ENCODE measurements at regions not wholly inside any gene's neighbourhood (a gene's known extent, or its start where the extent isn't known, plus 50 kb on each side); places are given as distances from the start of the nearest gene placed in this dataset.

DNA sequence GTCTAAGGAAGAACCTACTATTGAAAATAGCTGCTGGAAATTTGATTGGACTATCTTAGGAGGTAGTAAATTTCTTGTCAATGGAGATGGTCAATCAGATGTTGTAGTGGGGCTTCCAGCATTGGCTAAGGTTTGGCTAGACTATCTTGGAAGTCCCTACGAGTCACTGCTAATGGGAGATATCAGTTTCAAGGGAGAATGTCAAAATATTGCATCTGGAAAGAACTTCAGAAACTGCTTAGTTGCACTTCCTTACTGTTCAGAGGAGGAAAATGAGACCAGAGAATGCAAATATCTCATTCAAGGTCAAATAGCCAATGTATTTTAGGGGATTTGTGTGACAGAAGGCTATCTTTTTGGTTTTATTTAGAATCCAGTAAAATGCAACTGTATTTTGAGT lies 53.5 kb upstream of the CCN2 start:
- Histone ChIP-seq H3K4me1 (ENCODE audit: control insufficient read depth, insufficient read depth, low read length) (peaks cover 10% of the 10 kb centered on the region), H3K36me3 (ENCODE audit: control insufficient read depth, insufficient read depth, low read length) (no peaks in the 10 kb centered on the region), H3K27ac (ENCODE audit: low read length) (peak overlapping the region; percentile 61), H3K4me3 (ENCODE audit: low read length) (no peak overlapping the region), H3K27me3 (ENCODE audit: control insufficient read depth, insufficient read depth, low read length) (no peaks in the 10 kb centered on the region), H3K9me3 (ENCODE audit: control insufficient read depth, low read depth, low read length) (no peaks in the 10 kb centered on the region)
- WGBS (ENCODE audit: insufficient coverage, low lambda C conversion rate), result no CpG with 5 or more reads among the region's 1 CpG
- no peak for DNase-seq

DNA sequence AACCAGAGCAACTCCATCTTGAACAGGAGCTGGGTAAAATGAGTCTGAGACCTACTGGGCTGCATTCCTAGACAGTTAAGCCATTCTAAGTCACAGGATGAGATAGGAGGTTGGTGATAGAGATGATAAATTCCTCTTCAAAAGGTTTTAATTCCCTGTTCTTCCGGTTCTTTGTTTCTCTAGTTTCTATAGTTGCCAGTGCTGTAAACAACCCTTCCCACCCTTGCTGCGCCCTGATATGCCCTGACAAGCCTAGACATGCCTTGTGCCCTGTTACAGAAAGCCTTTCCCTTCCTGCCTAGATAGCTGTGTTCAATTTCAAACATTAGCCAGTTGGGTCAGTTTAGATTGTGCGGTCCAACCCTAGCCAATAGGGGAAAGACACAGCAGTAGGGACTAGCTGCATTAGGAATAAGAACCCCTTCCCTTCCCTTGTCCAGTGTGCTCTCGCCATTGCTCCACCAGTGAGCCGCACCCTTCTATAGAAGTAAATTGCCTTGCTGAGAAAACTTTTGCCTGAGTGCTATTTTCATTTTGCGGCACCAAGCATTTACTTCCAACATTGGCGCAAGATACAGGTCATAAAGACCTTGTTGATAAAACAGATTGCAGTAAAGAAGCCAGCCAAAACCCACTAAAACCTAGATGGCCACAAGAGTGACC lies 52.5 kb upstream of the CCN2 start:
- Histone ChIP-seq H3K4me1 (ENCODE audit: control insufficient read depth, insufficient read depth, low read length) (peaks cover 10% of the 10 kb centered on the region), H3K27me3 (ENCODE audit: control insufficient read depth, insufficient read depth, low read length) (no peaks in the 10 kb centered on the region), H3K9me3 (ENCODE audit: control insufficient read depth, low read depth, low read length) (peaks cover 2% of the 10 kb centered on the region), H3K36me3 (ENCODE audit: control insufficient read depth, insufficient read depth, low read length) (no peaks in the 10 kb centered on the region), H3K27ac (ENCODE audit: low read length) (no peak overlapping the region), H3K4me3 (ENCODE audit: low read length) (no peak overlapping the region)
- no peak for DNase-seq
- 80% methylated on average over 1 of the region's 7 CpGs for WGBS (ENCODE audit: insufficient coverage, low lambda C conversion rate)

Measured in large intestine (tissue), 3 donors.